Heart right ventricle (tissue), 16 donors: ENCODE measurements at regions not wholly inside any gene's neighbourhood (a gene's known extent, or its start where the extent isn't known, plus 50 kb on each side); places are given as distances from the start of the nearest gene placed in this dataset.

Source experiments
- ATAC-seq, 8 donors: fragments of 200-7000 bp; cut with Tn5 transposase; one replicate each; pipeline ENCODE4 v1.9.1; 2020; ENCODE audit warnings: mild to moderate bottlenecking in 8 of 8, moderate library complexity in 8 of 8, moderate number of reproducible peaks in 1 of 8
- DNase-seq, 2 donors: peaks; one replicate each; pipeline ENCODE4 v3.0.0-alpha.2; 2020
- H3K27ac ChIP-seq, 10 donors: fragments of 200-600 bp; sonication (generic) in 2 of 10; one replicate each; pipeline versions ENCODE4 v1.5.0 to v1.8.0; 2020 to 2022; ENCODE audit warnings: mild to moderate bottlenecking in 3 of 10
- H3K27me3 ChIP-seq, 7 donors: fragments of 200-600 bp; one replicate each; pipeline ENCODE4 v1.8.0; 2021 to 2022; ENCODE audit warnings: mild to moderate bottlenecking in 2 of 7
- H3K36me3 ChIP-seq, 9 donors: fragments of 200-600 bp; sonication (generic) in 1 of 9; one replicate each; pipeline versions ENCODE4 v1.5.0 to v1.8.0; 2020 to 2022; ENCODE audit warnings: mild to moderate bottlenecking in 2 of 9
- H3K4me1 ChIP-seq, 9 donors: fragments of 200-600 bp; sonication (generic) in 1 of 9; one replicate each; pipeline versions ENCODE4 v1.5.0 to v1.8.0; 2020 to 2022; ENCODE audit warnings: mild to moderate bottlenecking in 4 of 9
- H3K4me3 ChIP-seq, 10 donors: fragments of 200-600 bp; sonication (generic) in 2 of 10; one replicate each; pipeline versions ENCODE4 v1.5.0 to v1.8.0; 2020 to 2022; ENCODE audit warnings: mild to moderate bottlenecking in 7 of 10, moderate library complexity in 2 of 10
- H3K9me3 ChIP-seq, 11 donors: fragments of 200-600 bp in 10 of 11; sonication (generic) in 2 of 11; one replicate each; pipeline versions ENCODE4 v1.5.0 to v1.8.0; 2013 to 2022; ENCODE audit warnings: mild to moderate bottlenecking in 2 of 11, control low read depth in 1 of 11, moderate library complexity in 1 of 11
- CTCF ChIP-seq, 9 donors: fragments of 200-600 bp; sonication (generic) in 2 of 9; IDR thresholded peaks; one replicate each; pipeline versions ENCODE4 v1.5.0 to v1.8.0; 2021 to 2022; ENCODE audit warnings: antibody characterized with exemption in 9 of 9, mild to moderate bottlenecking in 5 of 9, moderate library complexity in 1 of 9
- WGBS, 2 donors: extraction: QIAGEN DNeasy Blood & Tissue Kit; methylation state at CpG; one replicate each; pipeline ENCODE4 v1.1.7; 2013; ENCODE audit warnings: inconsistent platforms in 1 of 2; 5-methylcytosine and 5-hydroxymethylcytosine counted together
- intact Hi-C, 10 donors: fragments of 100-400 bp; cut with DNase I; formaldehyde crosslinking; loops; one replicate each; pipeline versions ENCODE4 v1.11.1 to v1.14.2; 2022
- donor health status: Arrhythmogenic right ventricular cardiomyopathy.
- donor health status: ischemic (EF 13 %, LVEDD 7.1; RV severe dilation, severe dysfunction).
- donor health status: healthy with polysubstance abuse.
- donor health status: DM: no; HTN: yes; CAD: no.
- donor health status: DM: no; HTN: no; CAD: no.
- donor health status: ischemic (EF 25% LVEDD 6.9; RV normal size, moderate dysfunction).
- donor health status: ischemic (EF 25% LVEDD 5.7; RV mildly dilated, moderate dysfunction).
- donor health status: healthy.
- donor health status: DM: yes; HTN: yes; CAD: no.
- donor health status: Ischemic cardiomyopathy.
- donor health status: ischemic (EF 35%, LVEDD 5.7; RV mildly dilated, moderate dysfunction).
- donor health status: nonischemic (EF 11% LVEDD 7.7; RV severe dilation, severe dysfunction).
- donor health status: DM: yes; HTN: yes; CAD: no.
- donor health status: PGD.
- donor health status: ischemic (EF 29% LVEDD 5.4; RV normal size, mild dysfunction).
- donor health status: nonischemic (EF 23%, LVEDD 6.1; RV moderate dilation, normal function).

GRCh38 chr6:19660123-19660910 is 176.9 kb upstream of the ID4 start:
- no peak overlapping the region for H3K27ac ChIP-seq
- H3K4me3 ChIP-seq, result no peak overlapping the region
- H3K9me3 ChIP-seq, result peaks cover 0 to 5% (median 0%) of the 10 kb centered on the region in 11 donors
- DNase-seq, result no peak
- 47 to 68% methylated on average over 2 of the region's 2 CpGs for WGBS, 2 donors
- intact Hi-C loops, result no loop called here
- no peaks in the 10 kb centered on the region for H3K36me3 ChIP-seq
- TF ChIP-seq CTCF (IDR thresholded peaks at IDR 0.05), result no peak
- no peaks in the 10 kb centered on the region for H3K27me3 ChIP-seq
- no peak for ATAC-seq
- H3K4me1 ChIP-seq, result no peaks in the 10 kb centered on the region

GRCh38 chr6:19662911-19663310 is 174.3 kb upstream of the ID4 start:
- no peak for DNase-seq
- 65 to 80% methylated on average over 3 of the region's 3 CpGs for WGBS, 2 donors
- Histone ChIP-seq H3K27ac (no peak overlapping the region), H3K4me1 (no peaks in the 10 kb centered on the region), H3K27me3 (no peaks in the 10 kb centered on the region), H3K4me3 (no peak overlapping the region), H3K9me3 (peaks cover 0 to 4% (median 0%) of the 10 kb centered on the region in 11 donors), H3K36me3 (no peaks in the 10 kb centered on the region)
- TF ChIP-seq CTCF (IDR thresholded peaks at IDR 0.05), result no peak
- ATAC-seq, result no peak
- intact Hi-C loops, result no loop called here

GRCh38 chr6:19663479-19663878 is 173.7 kb upstream of the ID4 start:
- Histone ChIP-seq H3K27ac (no peak overlapping the region), H3K27me3 (no peaks in the 10 kb centered on the region), H3K4me1 (peaks cover 0 to 1% (median 0%) of the 10 kb centered on the region in 9 donors), H3K4me3 (no peak overlapping the region), H3K9me3 (no peaks in the 10 kb centered on the region), H3K36me3 (no peaks in the 10 kb centered on the region)
- WGBS, 2 donors, result 63 to 65% methylated on average over 6 of the region's 6 CpGs
- TF ChIP-seq CTCF (IDR thresholded peaks at IDR 0.05), result no peak
- no peak for ATAC-seq
- DNase-seq, result no peak
- intact Hi-C loops, result no loop called here

- TF ChIP-seq CTCF (IDR thresholded peaks at IDR 0.05), result no peak
- DNase-seq (no peak), ATAC-seq (no peak)
- peaks cover 0 to 7% (median 2%) of the 10 kb centered on the region in 9 donors for H3K4me1 ChIP-seq
- H3K27me3 ChIP-seq, result no peaks in the 10 kb centered on the region
- WGBS, 2 donors, result 81 to 91% methylated on average over 7 of the region's 7 CpGs
- intact Hi-C loops, result no loop called here
- no peaks in the 10 kb centered on the region for H3K36me3 ChIP-seq
- no peak overlapping the region for H3K4me3 ChIP-seq
- no peak overlapping the region for H3K27ac ChIP-seq
- no peaks in the 10 kb centered on the region for H3K9me3 ChIP-seq
Measured at GRCh38 chr6:19664050-19664449, 173.1 kb upstream of the ID4 start.
